ENCODE measurements at regions not wholly inside any gene's neighbourhood (a gene's known extent, or its start where the extent isn't known, plus 50 kb on each side); places are given as distances from the start of the nearest gene placed in this dataset.

DNA sequence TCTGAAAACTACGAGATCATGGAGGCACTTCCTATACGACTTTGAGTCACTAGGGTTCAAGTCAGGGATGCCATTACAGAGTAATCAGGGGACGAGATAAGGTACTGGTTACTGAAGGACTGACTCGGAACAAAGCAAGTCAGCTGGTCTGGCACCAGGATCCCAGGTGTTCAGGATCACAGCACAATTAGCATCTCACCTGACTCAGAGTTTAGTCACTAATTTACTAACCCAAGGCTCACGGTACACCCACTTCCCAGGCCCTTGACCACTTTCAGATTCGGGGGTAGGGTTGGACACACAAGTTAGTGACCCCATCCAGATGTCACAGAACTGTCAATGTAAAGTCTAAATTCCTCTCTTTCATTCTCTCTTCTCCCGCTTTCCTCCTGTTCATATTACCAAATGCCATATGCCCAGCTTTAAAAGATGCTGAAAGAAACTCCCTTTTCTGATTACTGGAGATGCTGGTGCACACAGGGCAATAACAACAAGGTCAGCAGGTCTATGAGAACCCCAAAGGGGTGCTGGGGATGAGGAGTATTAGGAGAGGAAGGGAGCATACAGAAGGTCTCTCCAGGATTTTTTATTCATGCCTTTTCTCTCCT, 657.8 kb downstream of the TLE1 start:
- dilution Hi-C loops (cut with MboI; ENCODE audit: extremely low pct_ligation_motif_present, low sequenced_read_pairs): no loop called here
- Histone ChIP-seq H3K79me2 (ENCODE audit: control insufficient read depth, insufficient read depth, low read length) (no peaks in the 10 kb centered on the region), H4K20me1 (ENCODE audit: control insufficient read depth, extremely low read depth, insufficient read depth, low read length) (no peaks in the 10 kb centered on the region), H2AFZ (ENCODE audit: control insufficient read depth, low read length) (no peak overlapping the region), H3K27me3 (ENCODE audit: control insufficient read depth, extremely low read depth, insufficient read depth, low read length) (no peaks in the 10 kb centered on the region), H3K4me1 (ENCODE audit: control insufficient read depth, extremely low read depth, insufficient read depth, low read length) (peaks cover 34% of the 10 kb centered on the region), H3K27ac (ENCODE audit: control insufficient read depth, insufficient read depth, low read length) (peak overlapping the region; percentile 62), H3K9ac (ENCODE audit: control insufficient read depth, extremely low read depth, insufficient read depth, low read length) (peak overlapping the region; percentile 11), H3K4me2 (ENCODE audit: control insufficient read depth, extremely low read depth, insufficient read depth, low read depth, low read length) (peak overlapping the region; percentile 41), H3K9me3 (ENCODE audit: control insufficient read depth, low read depth, low read length) (no peaks in the 10 kb centered on the region), H3K36me3 (ENCODE audit: control insufficient read depth in 2 of 2, extremely low read depth in 1 of 2, insufficient read depth in 2 of 2, low read length in 2 of 2) (no peaks in the 10 kb centered on the region), H3K4me3 (ENCODE audit: control insufficient read depth in 2 of 3, extremely low read depth in 1 of 3, insufficient read depth in 2 of 3, low read depth in 1 of 3, low read length in 3 of 3) (no peak overlapping the region), H3K9me1 (ENCODE audit: control insufficient read depth, extremely low read depth, insufficient read depth, low read length) (no peaks in the 10 kb centered on the region)
- DNase-seq (ENCODE audit: low read depth, low spot score): peak; percentile 44
- FAIRE-seq: no peak
- TF ChIP-seq, protein P1, sequence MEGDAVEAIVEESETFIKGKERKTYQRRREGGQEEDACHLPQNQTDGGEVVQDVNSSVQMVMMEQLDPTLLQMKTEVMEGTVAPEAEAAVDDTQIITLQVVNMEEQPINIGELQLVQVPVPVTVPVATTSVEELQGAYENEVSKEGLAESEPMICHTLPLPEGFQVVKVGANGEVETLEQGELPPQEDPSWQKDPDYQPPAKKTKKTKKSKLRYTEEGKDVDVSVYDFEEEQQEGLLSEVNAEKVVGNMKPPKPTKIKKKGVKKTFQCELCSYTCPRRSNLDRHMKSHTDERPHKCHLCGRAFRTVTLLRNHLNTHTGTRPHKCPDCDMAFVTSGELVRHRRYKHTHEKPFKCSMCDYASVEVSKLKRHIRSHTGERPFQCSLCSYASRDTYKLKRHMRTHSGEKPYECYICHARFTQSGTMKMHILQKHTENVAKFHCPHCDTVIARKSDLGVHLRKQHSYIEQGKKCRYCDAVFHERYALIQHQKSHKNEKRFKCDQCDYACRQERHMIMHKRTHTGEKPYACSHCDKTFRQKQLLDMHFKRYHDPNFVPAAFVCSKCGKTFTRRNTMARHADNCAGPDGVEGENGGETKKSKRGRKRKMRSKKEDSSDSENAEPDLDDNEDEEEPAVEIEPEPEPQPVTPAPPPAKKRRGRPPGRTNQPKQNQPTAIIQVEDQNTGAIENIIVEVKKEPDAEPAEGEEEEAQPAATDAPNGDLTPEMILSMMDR (optimal IDR thresholded peaks at IDR 0.05 in 1 of 3, IDR thresholded peaks at IDR 0.05 in 1 of 3, conservative IDR thresholded peaks at IDR 0.05 in 1 of 3; ENCODE audit: extremely low read depth in 1 of 3, insufficient read depth in 2 of 3, low read length in 3 of 3): no peak
- TF ChIP-seq EZH2 (IDR thresholded peaks at IDR 0.05; ENCODE audit: low read length): no peak

DNA sequence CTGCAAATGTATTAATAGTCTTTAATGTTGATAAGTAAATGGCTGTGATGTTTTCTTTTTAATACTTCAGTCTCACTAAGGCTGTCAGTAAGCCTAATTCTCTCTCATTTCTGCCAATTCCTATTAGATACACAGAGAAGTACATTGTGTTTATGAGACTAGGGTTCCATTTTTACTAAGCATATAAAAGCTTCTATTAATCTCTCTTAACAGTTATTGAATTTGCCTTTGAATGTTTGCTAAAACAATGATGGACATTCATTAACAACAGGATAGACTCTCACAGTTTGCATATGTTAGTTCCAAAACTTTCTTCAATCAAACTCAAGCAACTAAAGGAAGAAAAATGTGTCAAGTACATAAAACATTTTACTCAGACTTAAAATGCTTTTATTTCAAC, 659.3 kb downstream of the TLE1 start:
- Histone ChIP-seq H3K9me1 (ENCODE audit: control insufficient read depth, extremely low read depth, insufficient read depth, low read length) (no peaks in the 10 kb centered on the region), H3K9ac (ENCODE audit: control insufficient read depth, extremely low read depth, insufficient read depth, low read length) (no peak overlapping the region), H3K27ac (ENCODE audit: control insufficient read depth, insufficient read depth, low read length) (no peak overlapping the region), H3K4me1 (ENCODE audit: control insufficient read depth, extremely low read depth, insufficient read depth, low read length) (peaks cover 30% of the 10 kb centered on the region), H3K36me3 (ENCODE audit: control insufficient read depth in 2 of 2, extremely low read depth in 1 of 2, insufficient read depth in 2 of 2, low read length in 2 of 2) (no peaks in the 10 kb centered on the region), H3K27me3 (ENCODE audit: control insufficient read depth, extremely low read depth, insufficient read depth, low read length) (no peaks in the 10 kb centered on the region), H3K4me2 (ENCODE audit: control insufficient read depth, extremely low read depth, insufficient read depth, low read depth, low read length) (no peak overlapping the region), H2AFZ (ENCODE audit: control insufficient read depth, low read length) (no peak overlapping the region), H3K4me3 (ENCODE audit: control insufficient read depth in 2 of 3, extremely low read depth in 1 of 3, insufficient read depth in 2 of 3, low read depth in 1 of 3, low read length in 3 of 3) (no peak overlapping the region), H3K79me2 (ENCODE audit: control insufficient read depth, insufficient read depth, low read length) (no peaks in the 10 kb centered on the region), H3K9me3 (ENCODE audit: control insufficient read depth, low read depth, low read length) (no peaks in the 10 kb centered on the region), H4K20me1 (ENCODE audit: control insufficient read depth, extremely low read depth, insufficient read depth, low read length) (no peaks in the 10 kb centered on the region)
- dilution Hi-C loops (cut with MboI; ENCODE audit: extremely low pct_ligation_motif_present, low sequenced_read_pairs): no loop called here
- FAIRE-seq: no peak
- TF ChIP-seq, protein P1 (optimal IDR thresholded peaks at IDR 0.05 in 1 of 3, IDR thresholded peaks at IDR 0.05 in 1 of 3, conservative IDR thresholded peaks at IDR 0.05 in 1 of 3; ENCODE audit: extremely low read depth in 1 of 3, insufficient read depth in 2 of 3, low read length in 3 of 3): no peak
- TF ChIP-seq EZH2 (IDR thresholded peaks at IDR 0.05; ENCODE audit: low read length): no peak
- DNase-seq (ENCODE audit: low read depth, low spot score): no peak
